ENCODE measurements at regions not wholly inside any gene's neighbourhood (a gene's known extent, or its start where the extent isn't known, plus 50 kb on each side); places are given as distances from the start of the nearest gene placed in this dataset.

DNA sequence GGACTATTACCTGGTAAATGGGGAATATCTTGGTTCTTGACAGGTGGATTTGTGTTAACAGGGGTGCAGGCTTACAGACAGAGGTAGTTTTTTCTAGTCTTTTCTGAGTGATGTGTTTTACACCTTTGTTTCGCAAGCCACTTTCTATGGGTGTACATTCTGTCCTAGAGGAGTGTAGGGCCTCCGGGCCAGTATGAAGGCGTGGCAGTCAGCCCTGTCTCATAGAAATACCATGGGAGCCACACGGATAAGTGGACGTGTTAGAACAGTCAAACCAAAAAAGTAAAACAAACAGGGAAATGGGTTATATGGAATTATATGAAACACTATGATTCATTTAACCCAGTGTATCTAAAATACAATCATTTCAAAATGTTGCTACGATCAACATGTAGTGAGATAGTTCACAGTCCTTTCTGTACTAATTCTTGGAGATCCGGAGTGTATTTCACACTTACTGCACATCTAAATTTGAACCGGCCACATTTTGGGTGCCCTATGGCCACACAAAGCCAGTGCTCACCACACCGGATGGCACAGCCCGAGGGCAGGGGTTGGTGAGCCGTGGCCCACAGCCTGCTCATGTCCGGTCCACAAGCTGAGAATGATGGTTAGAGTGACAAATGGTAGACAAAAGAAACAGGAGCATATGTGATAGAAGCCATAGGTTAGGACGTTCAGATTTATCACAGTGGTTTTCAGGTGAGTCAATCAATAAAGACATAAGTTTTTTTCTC, 80.1 kb upstream of the IRX4 start:
- dilution Hi-C loops (cut with MboI; ENCODE audit: extremely low pct_ligation_motif_present, low sequenced_read_pairs) (no loop called here), intact Hi-C loops (cut with micrococcal nuclease) (no loop called here)
- DNase-seq (ENCODE audit: low read depth, low spot score), result no peak
- ChIA-PET CTCF (no interaction called here), POLR2A (no interaction called here)
- no peak overlapping the region for H3K4me3 ChIP-seq (replicated peaks in 1 of 3; ENCODE audit: insufficient read depth in 1 of 3, low read depth in 1 of 3, low read length in 3 of 3)
- FAIRE-seq, result no peak
- H3K9me1 ChIP-seq (replicated peaks; ENCODE audit: control insufficient read depth, extremely low read depth, insufficient read depth, low read length), result no peaks in the 10 kb centered on the region
- H2AFZ ChIP-seq (ENCODE audit: low read depth, low read length), result no peak overlapping the region
- H3K27me3 ChIP-seq (ENCODE audit: control insufficient read depth in 2 of 2, insufficient read depth in 2 of 2, low read length in 2 of 2), result no peaks in the 10 kb centered on the region
- no peak overlapping the region for H3K9ac ChIP-seq (replicated peaks; ENCODE audit: extremely low read depth, insufficient read depth, low read length)
- no peaks in the 10 kb centered on the region for H4K20me1 ChIP-seq (replicated peaks; ENCODE audit: control insufficient read depth, extremely low read depth, insufficient read depth, low read length)
- no peaks in the 10 kb centered on the region for H3K4me1 ChIP-seq (ENCODE audit: control insufficient read depth, extremely low read depth, insufficient read depth, low read length)
- TF ChIP-seq JUN (IDR thresholded peaks at IDR 0.05; ENCODE audit: borderline replicate concordance, insufficient read depth, insufficient read length, low read depth), result no peak
- TF ChIP-seq, protein P1, sequence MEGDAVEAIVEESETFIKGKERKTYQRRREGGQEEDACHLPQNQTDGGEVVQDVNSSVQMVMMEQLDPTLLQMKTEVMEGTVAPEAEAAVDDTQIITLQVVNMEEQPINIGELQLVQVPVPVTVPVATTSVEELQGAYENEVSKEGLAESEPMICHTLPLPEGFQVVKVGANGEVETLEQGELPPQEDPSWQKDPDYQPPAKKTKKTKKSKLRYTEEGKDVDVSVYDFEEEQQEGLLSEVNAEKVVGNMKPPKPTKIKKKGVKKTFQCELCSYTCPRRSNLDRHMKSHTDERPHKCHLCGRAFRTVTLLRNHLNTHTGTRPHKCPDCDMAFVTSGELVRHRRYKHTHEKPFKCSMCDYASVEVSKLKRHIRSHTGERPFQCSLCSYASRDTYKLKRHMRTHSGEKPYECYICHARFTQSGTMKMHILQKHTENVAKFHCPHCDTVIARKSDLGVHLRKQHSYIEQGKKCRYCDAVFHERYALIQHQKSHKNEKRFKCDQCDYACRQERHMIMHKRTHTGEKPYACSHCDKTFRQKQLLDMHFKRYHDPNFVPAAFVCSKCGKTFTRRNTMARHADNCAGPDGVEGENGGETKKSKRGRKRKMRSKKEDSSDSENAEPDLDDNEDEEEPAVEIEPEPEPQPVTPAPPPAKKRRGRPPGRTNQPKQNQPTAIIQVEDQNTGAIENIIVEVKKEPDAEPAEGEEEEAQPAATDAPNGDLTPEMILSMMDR (IDR thresholded peaks at IDR 0.05; ENCODE audit: extremely low read depth in 1 of 2, insufficient read depth in 1 of 2, low read depth in 1 of 2, low read length in 2 of 2), result no peak
- TF ChIP-seq, protein P2, sequence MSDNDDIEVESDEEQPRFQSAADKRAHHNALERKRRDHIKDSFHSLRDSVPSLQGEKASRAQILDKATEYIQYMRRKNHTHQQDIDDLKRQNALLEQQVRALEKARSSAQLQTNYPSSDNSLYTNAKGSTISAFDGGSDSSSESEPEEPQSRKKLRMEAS (IDR thresholded peaks at IDR 0.05; ENCODE audit: insufficient read depth, insufficient read length), result no peak
- no peak for TF ChIP-seq GATA2 (IDR thresholded peaks at IDR 0.05; ENCODE audit: insufficient read depth, insufficient read length, low read depth, low read length)
- TF ChIP-seq FOS (IDR thresholded peaks at IDR 0.05; ENCODE audit: borderline replicate concordance, insufficient read depth, low read length), result no peak
- TF ChIP-seq POLR2A (IDR thresholded peaks at IDR 0.05; ENCODE audit: low read depth, low read length), result no peak
- no peak for TF ChIP-seq EZH2 (IDR thresholded peaks at IDR 0.05; ENCODE audit: borderline replicate concordance, low read depth, low read length, severe bottlenecking)
- TF ChIP-seq POLR2AphosphoS5 (IDR thresholded peaks at IDR 0.05; ENCODE audit: insufficient read depth, low read depth, low read length), result no peak
- no peak for TF ChIP-seq MYC (IDR thresholded peaks at IDR 0.05; ENCODE audit: low read depth, low read length)
- no peaks in the 10 kb centered on the region for H3K79me2 ChIP-seq (ENCODE audit: control insufficient read depth, insufficient read depth, low read length)
- no peaks in the 10 kb centered on the region for H3K9me3 ChIP-seq (replicated peaks; ENCODE audit: control insufficient read depth, insufficient read depth, low read length)
- no peaks in the 10 kb centered on the region for H3K36me3 ChIP-seq (ENCODE audit: control insufficient read depth in 2 of 2, extremely low read depth in 1 of 2, insufficient read depth in 2 of 2, low read length in 2 of 2)
- no peak overlapping the region for H3K27ac ChIP-seq (ENCODE audit: insufficient read depth, low read depth, low read length)
- no TSS peak for BruUV-seq (replicated peaks)
- H3K4me2 ChIP-seq (ENCODE audit: insufficient read depth, low read length), result no peak overlapping the region

All from endothelial cell of umbilical vein (primary cell).